HG02610 (cell line): ENCODE measurements at regions not wholly inside any gene's neighbourhood (a gene's known extent, or its start where the extent isn't known, plus 50 kb on each side); places are given as distances from the start of the nearest gene placed in this dataset.

ENCODE experiments used
- ATAC-seq: cut with Tn5 transposase; IDR thresholded peaks from one replicate; pipeline ENCODE4 v1.9.1; 2021; ENCODE audit warnings: mild to moderate bottlenecking, moderate library complexity; ENCODE audit not compliant: unreplicated experiment

- ATAC-seq, result no peak
These were observed 532.9 kb downstream of the CDH26 start for GRCh38 chr20:60491051-60491581.

DNA sequence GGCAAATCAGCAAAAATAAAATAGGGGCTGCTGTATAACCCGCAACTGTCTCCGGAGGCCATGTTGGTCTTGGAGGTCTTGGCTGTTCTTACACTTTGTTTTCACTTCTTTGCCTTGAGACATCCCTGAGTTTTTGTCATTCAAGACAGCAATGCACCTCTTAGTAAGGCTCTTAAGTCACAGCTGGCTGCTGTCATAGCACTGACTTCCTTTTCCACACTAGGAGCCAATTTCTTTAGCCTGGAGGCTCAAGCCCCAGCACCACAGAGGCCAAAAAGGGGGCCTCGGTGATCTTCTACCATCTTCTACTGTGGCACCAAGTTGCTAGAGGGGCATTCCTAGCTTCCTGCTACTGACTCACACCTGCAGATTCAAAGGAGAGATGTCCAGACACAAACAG lies 536.3 kb downstream of the CDH26 start:
- no peak for ATAC-seq

DNA sequence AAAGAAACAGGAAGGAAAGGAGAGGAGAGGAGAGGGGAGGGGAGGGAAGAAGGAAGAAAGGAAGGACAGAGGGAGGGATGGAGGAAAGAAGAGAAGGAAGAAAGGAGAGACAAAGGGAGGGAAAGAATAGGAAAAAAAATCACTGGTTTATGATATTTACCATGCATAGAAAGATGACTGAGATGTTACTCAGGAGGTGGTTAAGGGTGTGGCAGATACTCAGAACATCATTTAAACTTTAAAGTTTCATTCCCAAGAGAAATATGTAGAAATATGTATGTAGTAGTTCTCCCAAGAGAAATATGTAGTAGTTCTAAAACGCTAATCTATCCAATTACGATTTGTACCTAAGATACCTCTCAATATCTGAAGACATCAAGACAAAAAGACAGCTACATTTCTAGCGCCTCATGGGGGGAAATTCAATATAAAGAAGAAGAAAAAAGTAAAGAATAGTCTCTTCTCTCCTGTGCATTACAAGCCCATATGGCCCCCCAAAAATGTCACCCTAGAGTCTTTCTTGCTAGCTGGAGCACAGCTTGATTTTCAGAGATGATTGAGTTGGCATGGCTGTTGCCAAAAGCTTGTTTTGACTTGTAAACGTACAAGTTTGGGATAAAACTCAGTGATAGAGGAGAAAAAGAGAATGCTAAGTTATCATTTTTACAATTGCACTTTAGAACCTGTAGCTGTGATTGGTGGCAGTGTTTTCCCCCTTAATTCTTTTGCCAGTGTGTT lies 539.2 kb downstream of the CDH26 start:
- ATAC-seq, result no peak

DNA sequence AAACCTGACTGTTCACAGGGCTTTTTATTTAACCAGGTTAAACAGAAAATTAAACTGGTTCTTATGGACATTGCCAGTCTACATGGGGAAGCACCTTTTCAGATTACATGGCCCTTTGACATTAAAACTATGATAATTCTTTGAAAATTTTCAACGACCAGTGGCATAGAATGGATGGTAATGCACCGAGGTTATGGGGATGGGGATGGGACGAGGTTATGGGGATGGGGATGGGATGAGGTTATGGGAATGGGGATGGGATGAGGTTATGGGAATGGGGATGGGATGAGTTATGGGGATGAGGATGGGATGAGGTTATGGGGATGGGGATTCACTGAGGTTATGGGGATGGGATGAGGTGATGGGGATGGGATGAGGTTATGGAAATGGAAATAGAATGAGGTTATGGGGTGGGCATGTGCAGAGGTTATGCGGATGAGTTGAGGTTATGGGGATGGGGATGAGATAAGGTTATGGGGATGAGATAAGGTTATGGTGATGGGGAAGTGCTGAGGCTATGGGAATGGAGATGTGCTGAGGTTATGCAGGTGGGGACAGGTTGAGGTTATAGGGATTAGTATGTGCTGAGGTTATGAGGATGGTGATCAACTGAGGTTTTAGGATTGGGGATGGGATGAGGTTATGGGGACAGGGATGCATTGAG lies 541.9 kb downstream of the CDH26 start:
- no peak for ATAC-seq

GRCh38 chr20:60501048-60501447 lies 542.8 kb downstream of the CDH26 start:
- ATAC-seq, result no peak

DNA sequence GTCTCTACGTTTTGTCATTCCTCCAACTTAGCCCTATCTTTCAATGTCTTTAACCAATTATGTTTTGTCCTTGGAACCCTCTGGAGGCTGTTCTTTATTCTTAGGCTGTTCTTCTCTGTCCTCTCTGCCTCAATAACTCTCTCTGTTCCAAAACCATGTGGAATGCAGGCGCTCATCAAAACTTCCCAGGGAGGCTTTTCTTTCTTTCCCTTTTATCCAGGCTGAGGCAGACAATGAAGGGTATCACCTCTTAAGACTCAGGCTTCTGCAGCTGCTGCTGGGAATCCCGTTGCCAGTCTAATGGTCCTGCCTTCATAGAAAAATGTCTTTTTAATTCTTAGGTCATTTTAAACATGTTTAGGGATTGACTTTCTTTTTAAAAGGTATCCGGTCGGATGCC lies 544.7 kb downstream of the CDH26 start:
- no peak for ATAC-seq

DNA sequence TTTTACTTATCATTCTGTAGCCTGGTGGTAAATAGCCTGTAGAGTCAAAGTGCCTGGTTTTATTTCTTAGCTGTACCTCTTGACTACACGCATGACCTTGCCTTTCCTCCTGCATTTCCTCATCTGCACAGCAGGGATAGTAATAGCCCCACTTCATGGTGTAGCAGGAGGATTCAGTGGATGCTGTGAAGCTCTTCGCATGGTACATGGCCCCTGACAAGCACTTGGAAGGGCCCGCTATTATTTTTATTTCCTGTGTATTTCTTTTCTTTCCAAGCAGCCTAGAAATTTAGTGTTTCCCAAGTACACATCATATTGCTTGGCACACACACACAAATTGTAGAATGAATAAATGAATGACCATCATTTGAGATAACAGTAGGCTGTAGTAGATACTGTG lies 547.2 kb downstream of the CDH26 start:
- no peak for ATAC-seq

GRCh38 chr20:60506061-60506460 lies 547.8 kb downstream of the CDH26 start:
- no peak for ATAC-seq

GRCh38 chr20:60507087-60507694 lies 549.0 kb downstream of the CDH26 start:
- no peak for ATAC-seq

GRCh38 chr20:60509407-60509806 lies 551.2 kb downstream of the CDH26 start:
- ATAC-seq, result no peak

- no peak for ATAC-seq
These were observed 552.1 kb downstream of the CDH26 start for GRCh38 chr20:60510356-60510755.

- ATAC-seq, result no peak
These were observed 554.2 kb downstream of the CDH26 start for GRCh38 chr20:60512443-60512842.

GRCh38 chr20:60513141-60513540 lies 554.9 kb downstream of the CDH26 start:
- no peak for ATAC-seq

GRCh38 chr20:60516442-60516841 lies 558.2 kb downstream of the CDH26 start:
- ATAC-seq, result no peak

DNA sequence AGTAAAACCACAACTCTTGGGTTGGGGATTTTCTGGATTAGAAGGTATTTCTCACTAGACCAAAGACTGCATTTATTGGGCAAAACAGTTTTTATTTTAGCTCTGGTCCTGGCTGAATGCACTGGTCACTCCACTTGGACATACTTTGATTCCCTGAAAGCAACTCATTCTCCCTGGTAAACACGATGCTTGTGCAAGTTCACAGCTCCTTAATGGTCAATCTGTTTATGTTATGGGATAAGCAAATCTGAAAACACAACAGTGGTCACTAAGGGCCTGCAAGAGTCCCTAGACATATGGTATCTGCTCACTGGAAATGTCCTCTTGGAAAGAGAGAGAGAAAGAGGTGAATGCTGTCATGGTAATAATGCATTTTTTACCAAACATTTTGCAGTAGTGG lies 559.8 kb downstream of the CDH26 start:
- ATAC-seq, result no peak

GRCh38 chr20:60525397-60525796 lies 567.2 kb downstream of the CDH26 start:
- no peak for ATAC-seq

DNA sequence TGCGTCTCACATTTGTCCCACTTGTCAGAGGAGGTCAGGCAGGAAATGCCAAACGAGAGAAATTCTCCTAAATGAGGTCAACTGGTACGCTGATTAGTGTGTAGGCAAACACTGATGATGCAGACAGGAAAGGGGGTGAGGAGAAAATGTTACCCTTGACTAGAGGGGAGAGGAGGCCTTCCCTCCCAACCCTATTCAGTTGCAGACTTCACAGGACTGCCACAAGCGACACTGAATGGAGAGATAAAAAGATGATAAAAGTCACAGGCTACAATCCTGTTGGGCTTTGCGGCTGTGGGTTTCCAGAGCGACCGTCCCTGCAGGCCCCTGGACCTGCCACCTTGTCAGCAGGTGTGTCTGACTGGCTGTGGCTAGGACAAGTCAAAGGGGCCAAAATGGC lies 569.4 kb downstream of the CDH26 start:
- no peak for ATAC-seq

- ATAC-seq, result no peak
These were observed 569.9 kb downstream of the CDH26 start for GRCh38 chr20:60528141-60528540.

- ATAC-seq, result no peak
These were observed 570.9 kb downstream of the CDH26 start for GRCh38 chr20:60529149-60529548.

DNA sequence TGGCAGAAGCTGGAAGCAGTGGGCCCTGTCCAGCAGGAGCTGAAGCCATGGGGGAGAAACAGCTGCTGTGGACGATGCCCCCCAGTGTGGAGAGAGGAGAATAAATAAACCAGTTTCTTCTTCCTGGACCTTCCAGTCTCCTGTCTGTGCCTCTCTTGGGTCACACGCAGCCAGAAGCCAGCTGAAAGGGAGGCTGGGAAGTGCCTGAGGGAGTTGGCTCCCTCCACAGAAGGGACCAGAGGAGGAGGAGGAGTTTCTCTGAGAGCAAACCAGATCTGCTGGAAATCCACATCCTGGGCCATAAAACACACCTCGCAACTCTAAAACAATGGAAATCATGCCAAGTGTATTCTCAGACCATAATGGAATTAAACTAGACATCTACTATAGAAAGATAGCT lies 577.0 kb downstream of the CDH26 start:
- no peak for ATAC-seq

DNA sequence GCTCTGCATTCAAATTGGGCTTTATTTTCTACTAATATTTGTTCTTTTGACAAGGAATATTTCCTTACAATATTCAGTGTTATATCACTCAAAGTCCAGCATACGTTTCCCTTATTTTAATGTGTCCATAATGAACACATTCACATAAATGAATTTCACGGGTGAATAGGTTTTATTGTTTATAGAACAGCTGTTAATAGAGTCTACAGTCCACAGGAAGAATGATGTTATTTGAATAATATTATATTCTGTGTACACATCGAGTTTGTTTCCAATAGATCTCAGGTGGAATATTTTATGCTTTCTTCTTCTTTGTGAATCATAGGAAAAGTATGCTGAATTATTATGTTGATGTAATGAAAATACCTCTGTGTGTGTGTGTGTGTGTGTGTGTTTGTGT lies 582.4 kb downstream of the CDH26 start:
- ATAC-seq, result no peak

- no peak for ATAC-seq
These were observed 583.8 kb downstream of the CDH26 start for GRCh38 chr20:60541991-60542390.
